SH-SY5Y (cell line): ENCODE measurements at regions not wholly inside any gene's neighbourhood (a gene's known extent, or its start where the extent isn't known, plus 50 kb on each side); places are given as distances from the start of the nearest gene placed in this dataset.

Experiments used
- GATA2 ChIP-seq: IDR thresholded peaks from 2 replicates; pipeline ENCODE4 v1.6.1; 2011; ENCODE audit warnings: mild to moderate bottlenecking, low read depth, low read length
- GATA3 ChIP-seq: IDR thresholded peaks from 2 replicates; pipeline ENCODE4 v1.6.1; 2011; ENCODE audit warnings: low read depth, mild to moderate bottlenecking, low read length, moderate library complexity

DNA sequence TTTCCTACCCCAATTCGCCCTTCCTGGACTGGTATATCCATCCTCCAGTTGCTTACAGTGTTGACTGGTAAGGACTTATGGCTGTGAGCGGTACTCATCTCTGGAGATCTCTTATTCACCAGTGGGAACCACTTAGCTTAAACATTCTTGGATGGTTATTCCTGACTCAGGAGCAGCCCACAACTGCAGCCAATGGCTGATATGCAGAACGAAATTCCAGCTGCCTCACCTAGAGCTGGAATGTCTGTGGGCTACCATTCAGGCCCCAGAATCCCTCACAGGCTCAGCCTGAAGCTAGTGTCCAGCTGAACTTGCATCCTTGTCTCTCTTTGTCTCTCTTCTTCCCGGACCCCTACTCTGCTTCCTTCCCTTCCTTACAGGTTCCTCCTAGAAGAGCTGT lies 138.9 kb upstream of the SMIM31 start:
- no peak for TF ChIP-seq GATA3
- no peak for TF ChIP-seq GATA2
